GM23338 (cell line): ENCODE measurements at regions not wholly inside any gene's neighbourhood (a gene's known extent, or its start where the extent isn't known, plus 50 kb on each side); places are given as distances from the start of the nearest gene placed in this dataset.

Experiments
- ATAC-seq: fragments of 200-7000 bp; cut with Tn5 transposase; 3 replicates; pipeline ENCODE4 v1.9.1; 2020
- DNase-seq: peaks from one replicate; pipeline ENCODE4 v3.0.0-alpha.2; 2015; ENCODE audit warnings: low spot score
- H2AFZ ChIP-seq: fragments of 200-600 bp; sonication (generic); 2 replicates; pipeline ENCODE4 v1.8.0; 2016; ENCODE audit warnings: antibody characterized with exemption, mild to moderate bottlenecking, moderate library complexity
- H3F3A ChIP-seq: fragments of 200-600 bp; sonication (generic); replicated peaks from 2 replicates; pipeline ENCODE4 v1.8.0; 2017; ENCODE audit warnings: antibody characterized with exemption, mixed run types, low read depth
- H3K27ac ChIP-seq: fragments of 200-600 bp; sonication (generic); 2 replicates; pipeline ENCODE4 v1.6.1; 2016; ENCODE audit warnings: low read depth
- H3K27me3 ChIP-seq: fragments of 200-600 bp; sonication (generic); 2 replicates; pipeline ENCODE4 v1.8.0; 2016; ENCODE audit warnings: mild to moderate bottlenecking, mixed run types, moderate library complexity; ENCODE audit not compliant: insufficient read depth
- H3K36me3 ChIP-seq: fragments of 200-600 bp; sonication (generic); 2 replicates; pipeline ENCODE4 v1.8.0; 2016; ENCODE audit warnings: mild to moderate bottlenecking; ENCODE audit not compliant: insufficient read depth
- H3K4me1 ChIP-seq: fragments of 200-600 bp; sonication (generic); 2 replicates; pipeline ENCODE4 v1.8.0; 2016; ENCODE audit warnings: mild to moderate bottlenecking, moderate library complexity; ENCODE audit not compliant: insufficient read depth
- H3K4me2 ChIP-seq: fragments of 200-600 bp; sonication (generic); 2 replicates; pipeline ENCODE4 v1.7.1; 2017; ENCODE audit warnings: mixed run types
- H3K4me3 ChIP-seq: fragments of 200-600 bp; sonication (generic); 2 replicates; pipeline ENCODE4 v1.6.1; 2016; ENCODE audit warnings: mixed run types
- H3K79me2 ChIP-seq: fragments of 200-600 bp; sonication (generic); replicated peaks from 2 replicates; pipeline ENCODE4 v1.8.0; 2017; ENCODE audit warnings: mild to moderate bottlenecking; ENCODE audit not compliant: insufficient read depth
- H3K9me2 ChIP-seq: fragments of 200-600 bp; sonication (generic); 2 replicates; pipeline ENCODE4 v1.8.0; 2017; ENCODE audit not compliant: insufficient read depth
- H4K20me1 ChIP-seq: fragments of 200-600 bp; sonication (generic); replicated peaks from 2 replicates; pipeline ENCODE4 v1.8.0; 2017; ENCODE audit warnings: mild to moderate bottlenecking; ENCODE audit not compliant: insufficient read depth
- H3K27ac Mint-ChIP-seq: 2 replicates; pipeline ENCODE4 v1.8.0; 2020; ENCODE audit warnings: inconsistent platforms, mild to moderate bottlenecking, moderate library complexity, mixed read lengths
- H3K27me3 Mint-ChIP-seq: 3 replicates; pipeline ENCODE4 v1.8.0; 2022; ENCODE audit warnings: low read depth, mild to moderate bottlenecking, moderate library complexity, mixed read lengths, inconsistent platforms; ENCODE audit not compliant: insufficient read depth, poor library complexity
- H3K36me3 Mint-ChIP-seq: 3 replicates; pipeline ENCODE4 v1.8.0; 2021; ENCODE audit warnings: low read depth, mild to moderate bottlenecking, inconsistent platforms, moderate library complexity, mixed read lengths
- H3K4me1 Mint-ChIP-seq: 3 replicates; pipeline ENCODE4 v1.8.0; 2020; ENCODE audit warnings: mild to moderate bottlenecking, inconsistent platforms, mixed read lengths
- H3K4me3 Mint-ChIP-seq: 3 replicates; pipeline ENCODE4 v1.8.0; 2021; ENCODE audit warnings: moderate library complexity, mild to moderate bottlenecking, inconsistent platforms, mixed read lengths
- H3K9me3 Mint-ChIP-seq: 3 replicates; pipeline ENCODE4 v1.8.0; 2020; ENCODE audit warnings: moderate library complexity, mild to moderate bottlenecking, inconsistent platforms, mixed read lengths
- CREB1 ChIP-seq: fragments of 250-450 bp; sonication (Bioruptor Pico); IDR thresholded peaks from 2 replicates; pipeline ENCODE4 v1.5.0; 2020; ENCODE audit warnings: low read depth, mild to moderate bottlenecking, moderate library complexity
- EZH2phosphoT487 ChIP-seq: fragments of 200-600 bp; sonication (generic); IDR thresholded peaks from one replicate; pipeline ENCODE4 v1.8.1; 2018; ENCODE audit warnings: antibody characterized with exemption; ENCODE audit not compliant: unreplicated experiment
- JUNB ChIP-seq: IDR thresholded peaks from one replicate; pipeline ENCODE4 v1.6.1; 2016; ENCODE audit warnings: antibody characterized with exemption; ENCODE audit not compliant: unreplicated experiment
- NANOG ChIP-seq: IDR thresholded peaks from 2 replicates; pipeline ENCODE4 v1.6.1; 2016; ENCODE audit warnings: antibody characterized with exemption, borderline replicate concordance
- POLR2AphosphoS5 ChIP-seq: IDR thresholded peaks from 2 replicates; pipeline ENCODE4 v1.6.1; 2016; ENCODE audit warnings: antibody characterized with exemption, low read depth
- STAT1 ChIP-seq: IDR thresholded peaks from one replicate; pipeline ENCODE4 v1.6.1; 2016; ENCODE audit warnings: antibody characterized with exemption; ENCODE audit not compliant: unreplicated experiment
- ZNF114 ChIP-seq: fragments of 250-450 bp; sonication (Bioruptor Pico); IDR thresholded peaks from 2 replicates; pipeline ENCODE4 v1.5.0; 2020; ENCODE audit warnings: mild to moderate bottlenecking, moderate library complexity
- TF ChIP-seq, protein P1 (sequence below): IDR thresholded peaks from one replicate; pipeline ENCODE4 v1.6.1; 2018; ENCODE audit warnings: antibody characterized with exemption; ENCODE audit not compliant: unreplicated experiment
- TF ChIP-seq, protein P2 (sequence below): fragments of 250-450 bp; sonication (Bioruptor Pico); IDR thresholded peaks from 2 replicates; pipeline ENCODE4 v1.5.0; 2020; ENCODE audit warnings: mild to moderate bottlenecking, moderate library complexity

DNA sequence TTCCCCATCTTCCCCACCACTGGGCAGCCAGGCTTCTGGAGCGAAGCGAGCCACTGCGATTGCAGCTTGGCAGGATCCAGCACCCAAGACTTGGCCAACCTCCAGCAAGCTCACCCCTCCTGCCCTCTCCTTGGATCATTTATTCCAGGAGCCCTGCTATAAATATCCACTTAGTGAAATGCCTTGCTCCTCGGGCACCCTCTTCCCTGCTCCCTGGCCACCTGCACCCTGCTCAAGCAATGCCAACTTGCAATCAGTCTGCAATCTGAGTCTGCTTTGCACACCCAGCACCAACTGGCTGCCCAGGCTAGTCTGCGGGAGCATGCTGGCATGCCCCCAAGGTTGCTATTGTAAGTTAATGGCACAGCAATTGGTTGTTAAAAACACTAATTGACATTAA is 666.0 kb downstream of the MED13L start:
- Mint-ChIP-seq H3K27me3 (peaks cover 3% of the 10 kb centered on the region), H3K36me3 (no peaks in the 10 kb centered on the region), H3K9me3 (peaks cover 2% of the 10 kb centered on the region; the same call in 1 of the 3 replicates), H3K27ac (no peak overlapping the region), H3K4me1 (no peaks in the 10 kb centered on the region), H3K4me3 (no peak overlapping the region)
- Histone ChIP-seq H3F3A (no peaks in the 10 kb centered on the region), H3K9me2 (0 out of 2 replicates have a peak, but pooled peaks cover 4% of the 10 kb centered on the region), H2AFZ (no peak overlapping the region), H3K4me3 (no peak overlapping the region), H4K20me1 (no peaks in the 10 kb centered on the region), H3K4me2 (no peak overlapping the region), H3K27ac (no peak overlapping the region), H3K79me2 (no peaks in the 10 kb centered on the region), H3K27me3 (no peaks in the 10 kb centered on the region), H3K36me3 (no peaks in the 10 kb centered on the region), H3K4me1 (no peaks in the 10 kb centered on the region)
- DNase-seq, result no peak
- TF ChIP-seq, protein P1, sequence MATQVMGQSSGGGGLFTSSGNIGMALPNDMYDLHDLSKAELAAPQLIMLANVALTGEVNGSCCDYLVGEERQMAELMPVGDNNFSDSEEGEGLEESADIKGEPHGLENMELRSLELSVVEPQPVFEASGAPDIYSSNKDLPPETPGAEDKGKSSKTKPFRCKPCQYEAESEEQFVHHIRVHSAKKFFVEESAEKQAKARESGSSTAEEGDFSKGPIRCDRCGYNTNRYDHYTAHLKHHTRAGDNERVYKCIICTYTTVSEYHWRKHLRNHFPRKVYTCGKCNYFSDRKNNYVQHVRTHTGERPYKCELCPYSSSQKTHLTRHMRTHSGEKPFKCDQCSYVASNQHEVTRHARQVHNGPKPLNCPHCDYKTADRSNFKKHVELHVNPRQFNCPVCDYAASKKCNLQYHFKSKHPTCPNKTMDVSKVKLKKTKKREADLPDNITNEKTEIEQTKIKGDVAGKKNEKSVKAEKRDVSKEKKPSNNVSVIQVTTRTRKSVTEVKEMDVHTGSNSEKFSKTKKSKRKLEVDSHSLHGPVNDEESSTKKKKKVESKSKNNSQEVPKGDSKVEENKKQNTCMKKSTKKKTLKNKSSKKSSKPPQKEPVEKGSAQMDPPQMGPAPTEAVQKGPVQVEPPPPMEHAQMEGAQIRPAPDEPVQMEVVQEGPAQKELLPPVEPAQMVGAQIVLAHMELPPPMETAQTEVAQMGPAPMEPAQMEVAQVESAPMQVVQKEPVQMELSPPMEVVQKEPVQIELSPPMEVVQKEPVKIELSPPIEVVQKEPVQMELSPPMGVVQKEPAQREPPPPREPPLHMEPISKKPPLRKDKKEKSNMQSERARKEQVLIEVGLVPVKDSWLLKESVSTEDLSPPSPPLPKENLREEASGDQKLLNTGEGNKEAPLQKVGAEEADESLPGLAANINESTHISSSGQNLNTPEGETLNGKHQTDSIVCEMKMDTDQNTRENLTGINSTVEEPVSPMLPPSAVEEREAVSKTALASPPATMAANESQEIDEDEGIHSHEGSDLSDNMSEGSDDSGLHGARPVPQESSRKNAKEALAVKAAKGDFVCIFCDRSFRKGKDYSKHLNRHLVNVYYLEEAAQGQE, result no peak
- no peak for TF ChIP-seq NANOG
- ATAC-seq, result no peak

DNA sequence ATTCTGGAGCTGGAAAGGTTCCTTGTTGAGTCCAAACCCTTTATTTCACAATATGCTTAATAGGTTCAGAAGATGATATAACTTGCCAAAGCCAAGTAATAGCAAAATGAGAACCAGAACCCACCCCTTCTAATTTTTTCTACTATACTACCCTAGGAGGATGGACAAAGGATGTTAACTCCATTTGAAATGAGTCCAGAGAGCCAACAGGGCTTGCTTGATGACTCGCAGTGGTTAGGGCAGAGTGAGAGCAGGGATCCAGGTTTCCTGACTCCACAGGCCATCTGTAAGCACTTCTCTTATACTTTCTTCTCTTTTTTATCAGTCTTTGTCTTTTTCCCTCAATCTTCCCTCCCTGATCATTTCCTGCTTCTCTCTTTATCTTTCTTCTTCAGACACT is 668.1 kb downstream of the MED13L start:
- Histone ChIP-seq H3F3A (no peaks in the 10 kb centered on the region), H3K27ac (no peak overlapping the region), H3K79me2 (no peaks in the 10 kb centered on the region), H3K36me3 (no peaks in the 10 kb centered on the region), H3K4me1 (no peaks in the 10 kb centered on the region), H3K4me3 (no peak overlapping the region), H3K4me2 (no peak overlapping the region), H3K9me2 (peaks cover 10% of the 10 kb centered on the region; the same call in 1 of the 2 replicates), H4K20me1 (no peaks in the 10 kb centered on the region), H2AFZ (no peak overlapping the region), H3K27me3 (no peaks in the 10 kb centered on the region)
- Mint-ChIP-seq H3K27me3 (peaks cover 5% of the 10 kb centered on the region), H3K9me3 (peaks cover 2% of the 10 kb centered on the region; the same call in 1 of the 3 replicates), H3K4me3 (no peak overlapping the region), H3K36me3 (no peaks in the 10 kb centered on the region), H3K4me1 (no peaks in the 10 kb centered on the region), H3K27ac (no peak overlapping the region)
- ATAC-seq (no peak), DNase-seq (no peak)
- TF ChIP-seq EZH2phosphoT487, result no peak
- no peak for TF ChIP-seq CREB1 (CRISPR knock-in tag)
- TF ChIP-seq, protein P2, sequence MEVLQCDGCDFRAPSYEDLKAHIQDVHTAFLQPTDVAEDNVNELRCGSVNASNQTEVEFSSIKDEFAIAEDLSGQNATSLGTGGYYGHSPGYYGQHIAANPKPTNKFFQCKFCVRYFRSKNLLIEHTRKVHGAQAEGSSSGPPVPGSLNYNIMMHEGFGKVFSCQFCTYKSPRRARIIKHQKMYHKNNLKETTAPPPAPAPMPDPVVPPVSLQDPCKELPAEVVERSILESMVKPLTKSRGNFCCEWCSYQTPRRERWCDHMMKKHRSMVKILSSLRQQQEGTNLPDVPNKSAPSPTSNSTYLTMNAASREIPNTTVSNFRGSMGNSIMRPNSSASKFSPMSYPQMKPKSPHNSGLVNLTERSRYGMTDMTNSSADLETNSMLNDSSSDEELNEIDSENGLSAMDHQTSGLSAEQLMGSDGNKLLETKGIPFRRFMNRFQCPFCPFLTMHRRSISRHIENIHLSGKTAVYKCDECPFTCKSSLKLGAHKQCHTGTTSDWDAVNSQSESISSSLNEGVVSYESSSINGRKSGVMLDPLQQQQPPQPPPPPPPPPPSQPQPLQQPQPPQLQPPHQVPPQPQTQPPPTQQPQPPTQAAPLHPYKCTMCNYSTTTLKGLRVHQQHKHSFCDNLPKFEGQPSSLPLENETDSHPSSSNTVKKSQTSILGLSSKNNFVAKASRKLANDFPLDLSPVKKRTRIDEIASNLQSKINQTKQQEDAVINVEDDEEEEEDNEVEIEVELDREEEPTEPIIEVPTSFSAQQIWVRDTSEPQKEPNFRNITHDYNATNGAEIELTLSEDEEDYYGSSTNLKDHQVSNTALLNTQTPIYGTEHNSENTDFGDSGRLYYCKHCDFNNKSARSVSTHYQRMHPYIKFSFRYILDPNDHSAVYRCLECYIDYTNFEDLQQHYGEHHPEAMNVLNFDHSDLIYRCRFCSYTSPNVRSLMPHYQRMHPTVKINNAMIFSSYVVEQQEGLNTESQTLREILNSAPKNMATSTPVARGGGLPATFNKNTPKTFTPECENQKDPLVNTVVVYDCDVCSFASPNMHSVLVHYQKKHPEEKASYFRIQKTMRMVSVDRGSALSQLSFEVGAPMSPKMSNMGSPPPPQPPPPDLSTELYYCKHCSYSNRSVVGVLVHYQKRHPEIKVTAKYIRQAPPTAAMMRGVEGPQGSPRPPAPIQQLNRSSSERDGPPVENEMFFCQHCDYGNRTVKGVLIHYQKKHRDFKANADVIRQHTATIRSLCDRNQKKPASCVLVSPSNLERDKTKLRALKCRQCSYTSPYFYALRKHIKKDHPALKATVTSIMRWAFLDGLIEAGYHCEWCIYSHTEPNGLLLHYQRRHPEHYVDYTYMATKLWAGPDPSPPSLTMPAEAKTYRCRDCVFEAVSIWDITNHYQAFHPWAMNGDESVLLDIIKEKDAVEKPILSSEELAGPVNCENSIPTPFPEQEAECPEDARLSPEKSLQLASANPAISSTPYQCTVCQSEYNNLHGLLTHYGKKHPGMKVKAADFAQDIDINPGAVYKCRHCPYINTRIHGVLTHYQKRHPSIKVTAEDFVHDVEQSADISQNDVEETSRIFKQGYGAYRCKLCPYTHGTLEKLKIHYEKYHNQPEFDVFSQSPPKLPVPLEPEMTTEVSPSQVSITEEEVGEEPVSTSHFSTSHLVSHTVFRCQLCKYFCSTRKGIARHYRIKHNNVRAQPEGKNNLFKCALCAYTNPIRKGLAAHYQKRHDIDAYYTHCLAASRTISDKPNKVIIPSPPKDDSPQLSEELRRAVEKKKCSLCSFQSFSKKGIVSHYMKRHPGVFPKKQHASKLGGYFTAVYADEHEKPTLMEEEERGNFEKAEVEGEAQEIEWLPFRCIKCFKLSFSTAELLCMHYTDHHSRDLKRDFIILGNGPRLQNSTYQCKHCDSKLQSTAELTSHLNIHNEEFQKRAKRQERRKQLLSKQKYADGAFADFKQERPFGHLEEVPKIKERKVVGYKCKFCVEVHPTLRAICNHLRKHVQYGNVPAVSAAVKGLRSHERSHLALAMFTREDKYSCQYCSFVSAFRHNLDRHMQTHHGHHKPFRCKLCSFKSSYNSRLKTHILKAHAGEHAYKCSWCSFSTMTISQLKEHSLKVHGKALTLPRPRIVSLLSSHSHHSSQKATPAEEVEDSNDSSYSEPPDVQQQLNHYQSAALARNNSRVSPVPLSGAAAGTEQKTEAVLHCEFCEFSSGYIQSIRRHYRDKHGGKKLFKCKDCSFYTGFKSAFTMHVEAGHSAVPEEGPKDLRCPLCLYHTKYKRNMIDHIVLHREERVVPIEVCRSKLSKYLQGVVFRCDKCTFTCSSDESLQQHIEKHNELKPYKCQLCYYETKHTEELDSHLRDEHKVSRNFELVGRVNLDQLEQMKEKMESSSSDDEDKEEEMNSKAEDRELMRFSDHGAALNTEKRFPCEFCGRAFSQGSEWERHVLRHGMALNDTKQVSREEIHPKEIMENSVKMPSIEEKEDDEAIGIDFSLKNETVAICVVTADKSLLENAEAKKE, result no peak
- no peak for TF ChIP-seq JUNB
- no peak for TF ChIP-seq POLR2AphosphoS5
- no peak for TF ChIP-seq ZNF114 (CRISPR knock-in tag)
- no peak for TF ChIP-seq NANOG
- TF ChIP-seq, protein P1, result no peak
- no peak for TF ChIP-seq STAT1
